Kidney tubule cell (primary cell): ENCODE measurements at regions not wholly inside any gene's neighbourhood (a gene's known extent, or its start where the extent isn't known, plus 50 kb on each side); places are given as distances from the start of the nearest gene placed in this dataset.

Experiments used
- DNase-seq: peaks from one replicate; pipeline ENCODE4 v3.0.0-alpha.2; 2018; ENCODE audit warnings: low spot score

- DNase-seq: no peak
Observed at GRCh38 chr4:56206258-56206657, 181.0 kb downstream of the AASDH start.

GRCh38 chr4:56200275-56200674 lies 187.0 kb downstream of the AASDH start:
- DNase-seq: no peak

GRCh38 chr4:56198265-56198664 lies 189.0 kb downstream of the AASDH start:
- no peak for DNase-seq

GRCh38 chr4:56197387-56197786 lies 189.9 kb downstream of the AASDH start:
- peak; percentile 34 for DNase-seq

- DNase-seq: no peak
Observed at GRCh38 chr4:56195025-56195424, 192.3 kb downstream of the AASDH start.

GRCh38 chr4:56191534-56191933 lies 195.8 kb downstream of the AASDH start:
- no peak for DNase-seq

GRCh38 chr4:56187688-56188087 lies 199.6 kb downstream of the AASDH start:
- DNase-seq: no peak

GRCh38 chr4:56186808-56187523 lies 200.3 kb downstream of the AASDH start:
- DNase-seq: no peak

- no peak for DNase-seq
Observed at GRCh38 chr4:56185901-56186300, 201.4 kb downstream of the AASDH start.

GRCh38 chr4:56184214-56184613 lies 203.1 kb downstream of the AASDH start:
- no peak for DNase-seq

- DNase-seq: no peak
Observed at GRCh38 chr4:56183344-56183959, 203.8 kb downstream of the AASDH start.

GRCh38 chr4:56182356-56182755 lies 204.9 kb downstream of the AASDH start:
- DNase-seq: no peak

- no peak for DNase-seq
Observed at GRCh38 chr4:56181140-56181953, 205.9 kb downstream of the AASDH start.

- no peak for DNase-seq
Observed at GRCh38 chr4:56169061-56169460, 218.2 kb downstream of the AASDH start.

GRCh38 chr4:56164907-56165306 lies 216.2 kb downstream of the CEP135 start:
- DNase-seq: no peak

- DNase-seq: no peak
Observed at GRCh38 chr4:56160636-56161035, 211.9 kb downstream of the CEP135 start.

GRCh38 chr4:56158483-56158882 lies 209.7 kb downstream of the CEP135 start:
- no peak for DNase-seq

- no peak for DNase-seq
Observed at GRCh38 chr4:56156141-56156540, 207.4 kb downstream of the CEP135 start.

GRCh38 chr4:56155432-56155831 lies 206.7 kb downstream of the CEP135 start:
- DNase-seq: no peak

GRCh38 chr4:56149591-56149990 lies 200.8 kb downstream of the CEP135 start:
- DNase-seq: no peak

GRCh38 chr4:56148428-56148827 lies 199.7 kb downstream of the CEP135 start:
- DNase-seq: no peak

- no peak for DNase-seq
Observed at GRCh38 chr4:56147371-56147770, 198.6 kb downstream of the CEP135 start.

GRCh38 chr4:56146956-56147355 lies 198.2 kb downstream of the CEP135 start:
- no peak for DNase-seq
